ENCODE measurements at regions not wholly inside any gene's neighbourhood (a gene's known extent, or its start where the extent isn't known, plus 50 kb on each side); places are given as distances from the start of the nearest gene placed in this dataset.
A peak's percentile ranks its signal among the peaks of the same experiment; 100 is the strongest.

DNA sequence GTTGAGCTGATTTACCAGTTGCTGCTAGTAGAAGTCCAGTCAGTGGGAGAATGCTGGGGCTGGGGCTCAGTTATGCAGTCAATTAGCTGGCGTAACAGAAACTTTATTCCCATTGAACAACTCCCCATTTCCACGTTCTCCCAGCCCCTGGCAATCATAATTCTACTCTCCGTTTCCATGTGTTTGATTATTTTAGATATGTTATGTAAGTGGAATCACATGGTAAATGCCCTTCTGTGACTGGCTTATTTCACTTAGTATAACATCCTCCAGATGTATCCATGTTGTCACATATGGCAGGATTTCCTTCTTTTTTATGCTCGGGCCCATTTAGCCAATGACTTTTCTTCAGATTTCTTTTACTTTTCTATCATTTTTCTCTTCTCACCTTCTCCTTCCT is 61.1 kb upstream of the EXOC4 start:
- DNase-seq = no peak

DNA sequence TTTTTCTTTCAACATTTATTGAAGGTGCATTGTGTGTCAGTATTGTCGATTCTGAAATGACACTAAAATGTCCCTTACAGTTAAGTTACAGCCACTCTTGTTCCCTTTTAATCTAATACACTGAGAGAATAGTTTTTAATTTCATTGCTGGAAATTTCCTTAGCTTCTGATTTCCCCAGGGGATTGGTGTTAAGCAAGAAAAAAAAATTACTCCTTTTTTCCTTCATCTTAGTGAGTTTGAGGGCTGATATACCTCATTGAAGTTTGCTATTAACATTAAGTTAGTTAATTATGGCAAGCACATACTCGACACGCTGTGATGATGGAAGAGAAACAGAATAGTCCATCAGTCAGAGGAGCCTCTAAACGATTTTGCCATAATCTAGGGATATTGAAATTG is 57.0 kb upstream of the EXOC4 start:
- no peak for DNase-seq

DNA sequence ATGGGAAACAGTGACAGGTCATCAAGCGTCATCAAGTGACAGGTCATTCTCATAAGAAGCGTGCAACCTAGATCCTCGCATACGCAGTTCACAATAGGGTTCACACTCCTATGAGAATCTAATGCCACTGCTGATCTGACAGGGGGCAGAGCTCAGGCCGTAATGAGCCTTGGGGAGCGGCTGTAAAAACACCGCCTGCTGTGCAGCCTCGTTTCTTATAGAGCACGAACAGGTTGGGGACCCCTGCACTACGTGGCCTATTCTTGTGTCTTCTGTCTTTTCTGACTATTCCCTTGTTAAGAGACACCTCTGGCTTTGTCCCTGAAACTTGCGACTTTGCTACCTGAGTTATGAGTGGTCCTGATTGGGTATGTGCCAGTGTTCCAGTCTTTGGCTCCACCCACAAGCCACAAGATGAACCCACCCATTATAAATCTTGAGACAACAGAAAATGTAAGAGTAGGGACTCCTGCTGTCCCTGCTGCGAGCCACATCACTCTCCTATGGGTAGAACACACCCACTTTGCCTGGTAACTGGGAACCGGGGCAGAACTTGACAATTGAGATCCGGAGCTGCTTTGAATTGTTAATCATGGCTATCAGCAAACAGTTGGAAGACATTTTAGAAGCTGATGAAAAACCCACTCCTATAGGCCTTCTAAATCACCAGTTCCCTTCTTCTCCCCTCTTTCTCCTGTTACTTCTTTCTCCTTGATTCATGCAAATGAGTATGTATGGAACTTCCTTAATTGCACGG is 55.8 kb upstream of the EXOC4 start:
- DNase-seq = no peak

DNA sequence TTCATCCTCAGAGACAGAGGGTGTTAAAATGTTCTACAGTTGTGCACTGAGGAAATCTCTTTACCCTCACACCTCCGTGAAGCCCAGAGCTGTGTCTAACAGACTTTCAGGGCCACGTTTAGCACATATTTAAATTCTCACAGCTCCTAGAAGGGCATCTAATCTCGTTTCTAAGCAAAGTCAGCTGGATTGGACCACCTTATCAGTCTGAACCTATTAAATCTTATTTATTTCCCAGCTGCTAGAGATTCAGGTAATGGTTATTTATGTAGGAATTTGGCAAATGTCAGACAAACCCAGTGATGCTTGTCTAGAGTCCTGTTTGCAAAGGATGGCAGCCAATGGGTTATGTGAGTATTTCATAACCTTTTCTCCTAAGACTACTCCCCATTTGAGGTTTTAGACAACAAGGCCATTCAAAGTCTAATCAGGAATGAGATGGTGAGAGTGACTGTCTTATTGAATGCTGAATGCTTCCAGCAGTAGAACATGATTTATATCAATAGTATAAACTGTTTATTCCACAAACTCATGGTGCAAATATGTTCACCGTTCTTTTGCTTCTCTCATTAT is 54.8 kb upstream of the EXOC4 start:
- peak; percentile 34 for DNase-seq

DNA sequence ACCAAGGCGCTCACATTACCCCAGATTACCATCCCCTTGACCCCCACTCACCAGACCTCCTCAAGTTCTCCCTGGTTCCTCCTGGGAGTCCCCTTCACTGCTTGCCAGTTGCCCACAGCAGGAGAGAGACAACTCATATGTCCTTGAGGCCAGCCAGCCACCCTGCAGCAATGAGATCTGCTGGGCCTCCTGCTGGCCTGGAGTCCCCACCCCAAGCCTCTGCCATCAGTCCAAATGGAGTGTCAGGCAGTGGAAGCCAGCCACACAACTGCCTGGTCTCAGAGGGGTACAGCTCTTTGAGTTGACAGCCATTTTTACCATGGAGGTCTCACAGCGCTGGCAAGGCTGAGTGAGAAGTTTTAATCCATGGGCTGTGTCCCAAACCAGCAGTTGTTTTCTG is 53.0 kb upstream of the EXOC4 start:
- DNase-seq = no peak

DNA sequence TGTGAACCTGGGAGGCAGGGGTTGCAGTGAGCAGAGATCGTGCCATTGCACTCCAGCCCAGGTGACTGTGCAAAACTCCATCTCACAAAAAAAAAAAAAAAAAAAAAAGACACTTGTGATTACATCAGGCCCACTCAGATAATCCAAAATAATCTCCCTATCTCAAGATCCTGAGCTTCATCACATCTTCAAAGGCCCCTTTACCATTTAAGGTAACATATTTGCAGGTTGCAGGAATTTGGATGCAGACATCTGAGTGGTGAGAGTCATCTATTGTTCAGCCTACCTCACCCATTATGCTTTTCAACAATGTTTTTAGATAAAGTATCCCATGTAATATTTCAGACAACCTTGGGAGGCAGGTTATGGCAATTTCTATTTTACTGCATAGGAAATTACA is 51.4 kb upstream of the EXOC4 start:
- no peak for DNase-seq

DNA sequence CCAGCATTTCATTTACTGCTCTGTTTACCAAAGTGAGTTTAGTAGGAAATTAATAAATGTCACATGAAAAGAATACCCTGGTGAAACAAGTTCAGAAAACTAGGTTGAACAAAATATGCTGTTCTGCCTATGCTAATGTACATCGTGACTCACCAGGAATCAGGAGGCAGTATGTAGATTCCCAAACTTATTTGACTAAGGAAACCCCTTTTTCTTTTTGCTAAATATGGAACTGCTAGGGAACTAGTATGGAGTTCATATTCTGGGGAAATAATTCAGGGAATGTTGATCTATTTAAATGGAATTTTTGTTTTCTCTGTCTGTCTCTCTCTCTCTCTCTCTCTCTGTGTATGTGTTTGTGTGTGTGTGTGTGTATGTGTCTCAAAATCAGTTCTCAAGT is 49.9 kb upstream of the EXOC4 start:
- no peak for DNase-seq

Data from NCI-H1105 (cell line).